K562 (cell line): ENCODE measurements at regions not wholly inside any gene's neighbourhood (a gene's known extent, or its start where the extent isn't known, plus 50 kb on each side); places are given as distances from the start of the nearest gene placed in this dataset.
"Not testable (repeated sequence)": the region's sequence is repeated elsewhere in the genome, so short reads cannot be mapped to it uniquely, and the experiment has no call there.

Source experiments
- ATAC-seq: fragments of 200-7000 bp; cut with Tn5 transposase; 3 replicates; pipeline ENCODE4 v1.9.1; 2020; ENCODE audit warnings: moderate library complexity
- BruUV-seq: library from RNA; stranded (reverse); fragments of 400-500 nt; replicated peaks from 2 replicates; lab custom pipeline; 2021; lab: Mats Ljungman, UMichigan
- CTCF ChIA-PET: fragments of 300-600 bp; formaldehyde crosslinking; extraction: SDS; loops from one replicate; lab custom pipeline; 2021; ENCODE audit warnings: low intra/inter-chr PET ratio; lab: Yijun Ruan, JAX
- POLR2A ChIA-PET: fragments of 300-600, 350-650 bp; sonication (Branson Sonifier 250); formaldehyde crosslinking; extraction: SDS; loops from one replicate; lab custom pipeline; 2021; ENCODE audit warnings: antibody characterized with exemption, inconsistent platforms; lab: Yijun Ruan, JAX
- DNase-seq, 4 experiments: peaks; one replicate each; pipeline versions ENCODE4 v3.0.0 to v3.0.0-alpha.2; 2011 to 2018; ENCODE audit warnings: low spot score in 3 of 4, mixed read lengths in 3 of 4; ENCODE audit errors: extremely low read depth in 1 of 4
- FAIRE-seq: peaks from 2 replicates; lab custom pipeline; 2011; peaks lifted over from hg19 to GRCh38; lab: Jason Lieb, UNC
- H2AFZ ChIP-seq: 2 replicates; pipeline ENCODE4 v1.6.0; 2011; ENCODE audit warnings: low read depth, low read length, control low read depth, inconsistent platforms
- H3K27ac ChIP-seq: fragments of 200-600 bp; 3 replicates; pipeline ENCODE4 v1.8.0; 2011; ENCODE audit warnings: low read depth, mild to moderate bottlenecking, control low read depth, inconsistent platforms, low read length, moderate library complexity, mixed read lengths; ENCODE audit errors: extremely low read depth
- H3K27me3 ChIP-seq, 2 experiments: fragments of 300-600 bp in 1 of 2; 2 replicates in 1 of 2; 3 replicates in 1 of 2; pipeline versions ENCODE4 v1.6.0 to v1.8.0; 2011; ENCODE audit warnings: inconsistent platforms in 2 of 2, low read length in 2 of 2, mild to moderate bottlenecking in 1 of 2, mixed read lengths in 1 of 2, moderate library complexity in 1 of 2; ENCODE audit not compliant: control insufficient read depth in 2 of 2, insufficient read depth in 2 of 2
- H3K36me3 ChIP-seq: fragments of 300-600 bp; 3 replicates; pipeline ENCODE4 v1.8.0; 2011; ENCODE audit warnings: mild to moderate bottlenecking, low read length, inconsistent platforms; ENCODE audit not compliant: control insufficient read depth, insufficient read depth
- H3K4me1 ChIP-seq, 2 experiments: fragments of 200-600 bp in 1 of 2; replicated peaks in 1 of 2; 2 replicates in 1 of 2; 3 replicates in 1 of 2; pipeline versions ENCODE4 v1.5.1 to v1.8.0; 2011; ENCODE audit warnings: inconsistent platforms in 2 of 2, low read length in 2 of 2, mild to moderate bottlenecking in 1 of 2, mixed read lengths in 1 of 2, moderate library complexity in 1 of 2; ENCODE audit not compliant: control insufficient read depth in 2 of 2, insufficient read depth in 2 of 2
- H3K4me2 ChIP-seq: 2 replicates; pipeline ENCODE4 v1.6.1; 2011; ENCODE audit warnings: low read length, control low read depth, inconsistent platforms, mixed read lengths; ENCODE audit not compliant: insufficient read depth
- H3K4me3 ChIP-seq: fragments of 200-600 bp; sonication (generic), shearing (Covaris generic); 2 replicates; pipeline ENCODE4 v1.5.1; 2016; ENCODE audit warnings: control low read depth, inconsistent platforms
- H3K79me2 ChIP-seq: fragments of 200-600 bp; 3 replicates; pipeline ENCODE4 v1.8.0; 2011; ENCODE audit warnings: low read length, inconsistent platforms; ENCODE audit not compliant: control insufficient read depth, insufficient read depth
- H3K9ac ChIP-seq, 2 experiments: 2 replicates each; pipeline versions ENCODE4 v1.6.0 to v1.6.1; 2011; ENCODE audit warnings: low read depth in 2 of 2, low read length in 2 of 2, control low read depth in 1 of 2, inconsistent platforms in 1 of 2, mild to moderate bottlenecking in 1 of 2, mixed read lengths in 1 of 2; ENCODE audit not compliant: insufficient read depth in 1 of 2
- H3K9me1 ChIP-seq: one replicate; pipeline ENCODE4 v1.6.0; 2011; ENCODE audit warnings: inconsistent platforms, mild to moderate bottlenecking, low read length, moderate library complexity; ENCODE audit not compliant: control insufficient read depth, insufficient read depth
- H3K9me3 ChIP-seq: replicated peaks from 2 replicates; pipeline ENCODE4 v1.5.1; 2011; ENCODE audit warnings: low read depth, low read length, inconsistent platforms; ENCODE audit not compliant: control insufficient read depth, insufficient read depth
- H4K20me1 ChIP-seq: replicated peaks from 2 replicates; pipeline ENCODE4 v1.6.1; 2011; ENCODE audit warnings: low read length, inconsistent platforms, mixed read lengths; ENCODE audit not compliant: control insufficient read depth, insufficient read depth
- DLX4 ChIP-seq: fragments of 250-450 bp; sonication (Bioruptor Pico); IDR thresholded peaks from 2 replicates; pipeline ENCODE4 v1.6.1; 2021; ENCODE audit warnings: mild to moderate bottlenecking
- HDAC8 ChIP-seq: fragments of 450-650 bp; IDR thresholded peaks from 2 replicates; pipeline ENCODE4 v1.6.1; 2016; ENCODE audit warnings: mild to moderate bottlenecking, missing genetic modification characterization, moderate library complexity, missing compliant biosample characterization
- NR2C2 ChIP-seq, 2 experiments: fragments of 200-800 bp in 1 of 2; sonication (Bioruptor generic) in 1 of 2; sonication (generic) in 1 of 2; formaldehyde crosslinking in 1 of 2; IDR thresholded peaks; 2 replicates each; pipeline versions ENCODE4 v1.6.1 to v1.8.0; 2016 to 2022; ENCODE audit warnings: mild to moderate bottlenecking in 1 of 2, missing compliant biosample characterization in 1 of 2, missing genetic modification characterization in 1 of 2, missing genetic modification reagents in 1 of 2
- NR4A1 ChIP-seq, 2 experiments: fragments of 250-450 bp in 1 of 2; fragments of 450-650 bp in 1 of 2; sonication (Bioruptor Pico) in 1 of 2; IDR thresholded peaks; 2 replicates each; pipeline versions ENCODE4 v1.4.0 to v1.6.1; 2016 to 2020; ENCODE audit warnings: mild to moderate bottlenecking in 2 of 2, missing compliant biosample characterization in 1 of 2, missing genetic modification characterization in 1 of 2, moderate library complexity in 1 of 2
- PHF20 ChIP-seq: fragments of 450-650 bp; IDR thresholded peaks from 2 replicates; pipeline ENCODE4 v1.6.1; 2018; ENCODE audit not compliant: partially characterized antibody
- ZNF143 ChIP-seq: sonication (generic); formaldehyde crosslinking; IDR thresholded peaks from 2 replicates; pipeline ENCODE4 v1.9.0; 2022; ENCODE audit warnings: mild to moderate bottlenecking, missing genetic modification reagents
- ZNF584 ChIP-seq: fragments of 200-800 bp; sonication (Bioruptor generic); IDR thresholded peaks from 2 replicates; pipeline ENCODE4 v1.6.1; 2016; ENCODE audit warnings: low read depth, mild to moderate bottlenecking, missing genetic modification characterization, missing compliant biosample characterization
- ZNF639 ChIP-seq, 2 experiments: fragments of 200-800 bp in 1 of 2; sonication (Bioruptor generic) in 1 of 2; sonication (generic) in 1 of 2; formaldehyde crosslinking in 1 of 2; IDR thresholded peaks in 1 of 2; conservative IDR thresholded peaks in 1 of 2; 2 replicates each; pipeline versions ENCODE4 v1.5.0 to v1.6.1; 2016 to 2020; ENCODE audit warnings: missing compliant biosample characterization in 1 of 2, missing genetic modification characterization in 1 of 2, missing genetic modification reagents in 1 of 2
- ZNF766 ChIP-seq: fragments of 200-800 bp; sonication (Bioruptor generic); conservative IDR thresholded peaks from 2 replicates; pipeline ENCODE4 v1.6.1; 2016; ENCODE audit warnings: missing genetic modification characterization, missing compliant biosample characterization
- WGBS: fragments of 100-300 bp; shearing (Covaris generic); methylation state at CpG from one replicate; pipeline ENCODE4 v1.1.6; 2016; ENCODE audit warnings: low coverage, mixed read lengths; ENCODE audit not compliant: insufficient coverage; ENCODE audit errors: missing lambda C conversion rate; 5-methylcytosine and 5-hydroxymethylcytosine counted together
- in situ Hi-C: fragments of 300-500 bp; cut with MboI; formaldehyde crosslinking; loops from 4 replicates; pipeline ENCODE4 v1.15.0; 2018; ENCODE audit warnings: inconsistent platforms, mixed read lengths
- intact Hi-C: fragments of 100-400 bp; cut with micrococcal nuclease; formaldehyde crosslinking; loops from 2 replicates; pipeline ENCODE4 v1.14.2; 2022
- TF ChIP-seq, protein P1 (sequence below): fragments of 450-650 bp; conservative IDR thresholded peaks from 2 replicates; pipeline ENCODE4 v1.6.1; 2016; ENCODE audit warnings: missing genetic modification characterization, low read depth, mild to moderate bottlenecking, missing compliant biosample characterization, moderate library complexity

GRCh38 chr6:109879081-109879480 lies 99.0 kb upstream of the GPR6 start:
- H3K4me1 ChIP-seq; intact Hi-C loops; FAIRE-seq; ATAC-seq; DNase-seq; H3K9me3 ChIP-seq; H3K27ac ChIP-seq; BruUV-seq; H3K79me2 ChIP-seq; CTCF ChIA-PET; in situ Hi-C loops; H4K20me1 ChIP-seq; H3K9me1 ChIP-seq; H3K4me3 ChIP-seq; H3K9ac ChIP-seq; H3K4me2 ChIP-seq; H3K36me3 ChIP-seq; TF ChIP-seq NR2C2 (CRISPR knock-in tag; IDR thresholded peaks at IDR 0.05): not testable (repeated sequence)
- TF ChIP-seq NR2C2 (tag; IDR thresholded peaks at IDR 0.05): 0 out of 2 replicates have a peak, but pooled peaks have one; percentile 1
- 4% methylated on average over 5 of the region's 5 CpGs for WGBS
- Histone ChIP-seq H3K27me3 (peaks cover 0 to 11% of the 10 kb centered on the region in 2 experiments; a peak in 2 of 5 replicates), H2AFZ (peak overlapping the region; percentile 9; the same call in 1 of the 2 replicates)
- POLR2A ChIA-PET: interaction anchor here (0.6 kb wide), 1 partner anchor 151 kb away, joined by 3 read pairs; no protein-coding TSS in a partner anchor

- Histone ChIP-seq H3K79me2 (no peaks in the 10 kb centered on the region), H3K9ac (no peak overlapping the region), H3K27me3 (peaks cover 0 to 11% of the 10 kb centered on the region in 2 experiments; a peak in 2 of 5 replicates), H4K20me1 (no peaks in the 10 kb centered on the region), H2AFZ (peak overlapping the region; percentile 9; the same call in 1 of the 2 replicates), H3K9me3 (no peaks in the 10 kb centered on the region), H3K4me2 (no peak overlapping the region), H3K27ac (no peak overlapping the region), H3K36me3 (no peaks in the 10 kb centered on the region), H3K4me3 (no peak overlapping the region), H3K9me1 (no peaks in the 10 kb centered on the region), H3K4me1 (no peaks in the 10 kb centered on the region; a peak in 2 of 5 replicates)
- DNase-seq: peak in 1 of 4 experiments; percentile 8
- WGBS: 7% methylated on average over 15 of the region's 15 CpGs
- no peak for ATAC-seq
- intact Hi-C loops (no loop called here), in situ Hi-C loops (no loop called here)
- FAIRE-seq: no peak
- no TSS peak for BruUV-seq
- CTCF ChIA-PET: no interaction called here
- POLR2A ChIA-PET: interaction anchor here (0.6 kb wide), 1 partner anchor 151 kb away, joined by 3 read pairs; no protein-coding TSS in a partner anchor
- TF ChIP-seq, protein P1, sequence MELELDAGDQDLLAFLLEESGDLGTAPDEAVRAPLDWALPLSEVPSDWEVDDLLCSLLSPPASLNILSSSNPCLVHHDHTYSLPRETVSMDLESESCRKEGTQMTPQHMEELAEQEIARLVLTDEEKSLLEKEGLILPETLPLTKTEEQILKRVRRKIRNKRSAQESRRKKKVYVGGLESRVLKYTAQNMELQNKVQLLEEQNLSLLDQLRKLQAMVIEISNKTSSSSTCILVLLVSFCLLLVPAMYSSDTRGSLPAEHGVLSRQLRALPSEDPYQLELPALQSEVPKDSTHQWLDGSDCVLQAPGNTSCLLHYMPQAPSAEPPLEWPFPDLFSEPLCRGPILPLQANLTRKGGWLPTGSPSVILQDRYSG (tag): peak; percentile 81
- TF ChIP-seq ZNF584 (CRISPR knock-in tag): peak; percentile 50; the same call in 1 of the 2 replicates
- TF ChIP-seq ZNF639 (CRISPR knock-in tag; conservative IDR thresholded peaks at IDR 0.05 in 1 of 2, IDR thresholded peaks at IDR 0.05 in 1 of 2): peak in 1 of 2 experiments; percentile 81; a peak in 2 of 4 replicates
- no peak for TF ChIP-seq PHF20
- no peak for TF ChIP-seq ZNF143 (CRISPR knock-in tag)
- TF ChIP-seq HDAC8: peak; percentile 40; the same call in 1 of the 2 replicates
- TF ChIP-seq DLX4 (CRISPR knock-in tag): no peak
- TF ChIP-seq ZNF766 (CRISPR knock-in tag): 0 out of 2 replicates have a peak, but pooled peaks have one; percentile 33
- TF ChIP-seq NR4A1 (CRISPR knock-in tag; IDR thresholded peaks at IDR 0.05): no peak
- peak; percentile 94 for TF ChIP-seq NR4A1 (tag; IDR thresholded peaks at IDR 0.05)
These were observed 98.6 kb upstream of the GPR6 start for GRCh38 chr6:109879521-109879920.
